ENCODE measurements at regions not wholly inside any gene's neighbourhood (a gene's known extent, or its start where the extent isn't known, plus 50 kb on each side); places are given as distances from the start of the nearest gene placed in this dataset.

- TF ChIP-seq EZH2 (IDR thresholded peaks at IDR 0.05; ENCODE audit: insufficient read depth, poor library complexity, severe bottlenecking) (no peak), EZH2phosphoT487 (IDR thresholded peaks at IDR 0.05; ENCODE audit: insufficient read depth, low read depth) (no peak)
These were observed 92.9 kb upstream of the NEGR1 start for GRCh38 chr1:72375226-72375625.
